DND-41 (cell line): ENCODE measurements at regions not wholly inside any gene's neighbourhood (a gene's known extent, or its start where the extent isn't known, plus 50 kb on each side); places are given as distances from the start of the nearest gene placed in this dataset.
"Not testable (repeated sequence)": the region's sequence is repeated elsewhere in the genome, so short reads cannot be mapped to it uniquely, and the experiment has no call there.

ENCODE experiments used
- ATAC-seq: fragments of 200-7000 bp; cut with Tn5 transposase; 3 replicates; pipeline ENCODE4 v1.9.1; 2021; ENCODE audit warnings: low read depth; ENCODE audit not compliant: insufficient read depth
- DNase-seq: peaks from one replicate; pipeline ENCODE4 v3.0.0-alpha.2; 2020
- H2AFZ ChIP-seq: 2 replicates; pipeline ENCODE4 v1.6.0; 2012; ENCODE audit warnings: low read depth, low read length
- H3K27ac ChIP-seq: 2 replicates; pipeline ENCODE4 v1.5.1; 2012; ENCODE audit warnings: low read length, inconsistent platforms
- H3K27me3 ChIP-seq: fragments of 200-600 bp; sonication (generic); 2 replicates; pipeline ENCODE4 v1.6.0; 2012; ENCODE audit warnings: low read length, mild to moderate bottlenecking, inconsistent platforms; ENCODE audit not compliant: insufficient read depth, poor library complexity
- H3K36me3 ChIP-seq: 2 replicates; pipeline ENCODE4 v1.5.1; 2012; ENCODE audit warnings: low read length, inconsistent platforms; ENCODE audit not compliant: insufficient read depth
- H3K4me1 ChIP-seq: 2 replicates; pipeline ENCODE4 v1.5.1; 2012; ENCODE audit warnings: mild to moderate bottlenecking, low read length; ENCODE audit not compliant: insufficient read depth
- H3K4me2 ChIP-seq: 2 replicates; pipeline ENCODE4 v1.6.0; 2012; ENCODE audit warnings: mild to moderate bottlenecking, moderate library complexity, low read length, inconsistent platforms; ENCODE audit not compliant: insufficient read depth
- H3K4me3 ChIP-seq, 2 experiments: fragments of 200-600 bp in 1 of 2; shearing (Covaris generic) in 1 of 2; 2 replicates each; pipeline ENCODE4 v1.5.1; 2012 to 2016; ENCODE audit warnings: inconsistent platforms in 2 of 2, low read length in 2 of 2, mild to moderate bottlenecking in 2 of 2, low read depth in 1 of 2, moderate library complexity in 1 of 2
- H3K79me2 ChIP-seq: 2 replicates; pipeline ENCODE4 v1.6.0; 2012; ENCODE audit warnings: low read length, inconsistent platforms; ENCODE audit not compliant: insufficient read depth
- H3K9ac ChIP-seq: 2 replicates; pipeline ENCODE4 v1.6.0; 2012; ENCODE audit warnings: low read depth, mild to moderate bottlenecking, inconsistent platforms, low read length, moderate library complexity
- H3K9me3 ChIP-seq: 2 replicates; pipeline ENCODE4 v1.5.1; 2012; ENCODE audit warnings: low read length, moderate library complexity, mild to moderate bottlenecking, inconsistent platforms; ENCODE audit not compliant: insufficient read depth, severe bottlenecking
- H4K20me1 ChIP-seq: 2 replicates; pipeline ENCODE4 v1.6.0; 2012; ENCODE audit warnings: low read length; ENCODE audit not compliant: insufficient read depth
- CTCF ChIP-seq: IDR thresholded peaks from 2 replicates; pipeline ENCODE4 v1.5.1; 2012; ENCODE audit warnings: borderline replicate concordance, low read length, moderate library complexity, mild to moderate bottlenecking; ENCODE audit not compliant: poor library complexity, severe bottlenecking; ENCODE audit errors: extremely low read depth
- EZH2 ChIP-seq: IDR thresholded peaks from 3 replicates; pipeline ENCODE4 v1.6.1; 2012; ENCODE audit warnings: borderline replicate concordance, low read depth, mild to moderate bottlenecking, moderate library complexity, low read length, inconsistent platforms; ENCODE audit not compliant: severe bottlenecking

DNA sequence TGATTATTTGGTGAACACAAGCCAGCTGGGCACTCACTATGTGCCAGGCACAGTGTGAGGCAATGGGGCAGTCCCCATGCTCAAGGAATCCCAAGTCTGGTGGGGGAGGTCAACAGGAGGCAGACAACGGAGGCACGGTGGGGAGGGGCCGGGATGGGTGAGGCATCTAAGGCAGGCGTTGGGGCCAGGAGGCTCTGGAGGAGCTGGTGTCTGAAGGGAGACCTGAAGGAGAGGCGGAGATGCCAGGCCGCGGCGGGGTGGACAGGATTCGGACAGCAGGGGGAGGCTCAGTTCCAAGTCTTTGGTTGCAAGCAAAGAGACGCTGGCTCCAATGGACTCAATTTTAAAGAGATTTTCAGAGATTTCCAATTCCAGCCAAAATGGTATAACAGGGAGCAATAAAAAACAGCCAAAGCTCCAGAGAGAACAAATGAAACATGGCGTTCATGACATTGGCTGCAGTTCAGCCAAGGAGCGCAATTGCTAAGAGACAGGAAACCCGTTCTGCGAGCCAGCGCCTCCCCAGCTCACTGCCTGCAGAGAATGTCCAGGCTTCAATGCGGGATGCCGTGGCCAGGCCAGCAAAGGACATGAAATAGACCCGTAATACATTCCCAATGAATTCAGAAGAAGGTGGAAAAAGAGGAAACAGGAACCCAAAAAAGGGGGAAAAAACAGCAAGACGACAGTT is 105.2 kb upstream of the LRPAP1 start:
- no peak overlapping the region for H3K4me3 ChIP-seq
- H3K36me3 ChIP-seq: no peaks in the 10 kb centered on the region
- no peak for ATAC-seq
- peaks cover 5% of the 10 kb centered on the region for H3K27me3 ChIP-seq
- no peaks in the 10 kb centered on the region for H3K4me1 ChIP-seq
- no peaks in the 10 kb centered on the region for H4K20me1 ChIP-seq
- no peak for DNase-seq
- H3K79me2 ChIP-seq: no peaks in the 10 kb centered on the region
- no peak overlapping the region for H2AFZ ChIP-seq
- H3K9me3 ChIP-seq: no peaks in the 10 kb centered on the region
- no peak overlapping the region for H3K27ac ChIP-seq
- H3K9ac ChIP-seq: no peak overlapping the region
- no peak overlapping the region for H3K4me2 ChIP-seq
- no peak for TF ChIP-seq EZH2
- no peak for TF ChIP-seq CTCF

DNA sequence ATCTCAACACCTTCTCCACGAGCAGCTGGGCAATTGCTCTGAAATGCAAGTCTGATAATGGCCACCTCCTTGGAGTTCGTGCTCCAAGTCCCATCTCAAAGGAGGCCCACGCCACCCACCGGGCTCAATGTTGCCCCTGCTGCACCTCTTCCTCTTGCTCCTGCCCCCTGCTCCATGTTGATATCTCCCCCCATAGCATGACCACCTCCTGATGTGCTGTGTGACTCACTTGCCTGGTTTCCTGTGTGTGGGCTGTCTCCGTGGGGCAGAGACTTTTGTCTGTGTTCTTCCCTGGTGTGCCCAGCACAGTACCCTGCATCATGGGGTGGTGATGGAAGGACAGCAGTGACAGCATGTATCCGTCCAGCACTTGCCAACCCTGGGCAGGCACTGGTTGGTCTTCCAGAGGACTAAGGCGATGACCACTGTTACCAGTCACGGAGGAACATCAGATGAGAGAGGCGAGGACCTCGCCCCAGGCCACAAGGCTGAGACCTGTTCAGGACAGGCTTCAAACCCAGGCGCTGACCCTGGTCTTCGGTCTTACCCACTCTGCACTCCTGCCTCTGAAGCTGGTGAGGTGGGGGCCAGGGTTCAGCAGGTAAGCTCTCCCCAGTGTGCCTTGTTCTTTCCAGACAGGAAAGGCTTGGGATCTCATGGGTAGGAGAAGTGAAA is 104.6 kb upstream of the LRPAP1 start:
- Histone ChIP-seq H3K9me3 (no peaks in the 10 kb centered on the region), H3K27ac (no peak overlapping the region), H3K4me1 (no peaks in the 10 kb centered on the region), H3K4me2 (no peak overlapping the region), H3K27me3 (peaks cover 5% of the 10 kb centered on the region), H3K4me3 (no peak overlapping the region), H4K20me1 (no peaks in the 10 kb centered on the region), H3K79me2 (no peaks in the 10 kb centered on the region), H3K9ac (no peak overlapping the region), H2AFZ (no peak overlapping the region), H3K36me3 (no peaks in the 10 kb centered on the region)
- TF ChIP-seq CTCF (no peak), EZH2 (no peak)
- DNase-seq (no peak), ATAC-seq (no peak)

DNA sequence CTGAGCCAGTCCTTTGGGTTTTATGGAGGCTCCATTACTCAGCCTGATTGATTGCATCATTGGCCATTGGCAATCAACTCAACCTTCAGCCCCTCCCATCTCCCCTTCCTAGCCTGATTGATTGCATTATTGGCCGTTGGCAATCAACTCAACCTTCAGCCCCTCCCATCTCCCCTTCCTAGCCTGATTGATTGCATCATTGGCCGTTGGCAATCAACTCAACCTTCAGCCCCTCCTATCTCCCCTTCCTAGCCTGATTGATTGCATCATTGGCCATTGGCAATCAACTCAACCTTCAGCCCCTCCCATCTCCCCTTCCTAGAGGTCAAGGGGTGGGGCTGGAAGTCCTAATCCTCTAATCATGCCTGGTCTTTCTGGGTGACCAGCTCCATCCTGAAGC is 103.8 kb upstream of the LRPAP1 start:
- not testable (repeated sequence) for H3K4me3 ChIP-seq, H3K4me1 ChIP-seq, ATAC-seq, H3K9ac ChIP-seq, DNase-seq, H3K79me2 ChIP-seq, H3K4me2 ChIP-seq, H3K27ac ChIP-seq, H2AFZ ChIP-seq, H4K20me1 ChIP-seq, H3K36me3 ChIP-seq, H3K9me3 ChIP-seq, H3K27me3 ChIP-seq

DNA sequence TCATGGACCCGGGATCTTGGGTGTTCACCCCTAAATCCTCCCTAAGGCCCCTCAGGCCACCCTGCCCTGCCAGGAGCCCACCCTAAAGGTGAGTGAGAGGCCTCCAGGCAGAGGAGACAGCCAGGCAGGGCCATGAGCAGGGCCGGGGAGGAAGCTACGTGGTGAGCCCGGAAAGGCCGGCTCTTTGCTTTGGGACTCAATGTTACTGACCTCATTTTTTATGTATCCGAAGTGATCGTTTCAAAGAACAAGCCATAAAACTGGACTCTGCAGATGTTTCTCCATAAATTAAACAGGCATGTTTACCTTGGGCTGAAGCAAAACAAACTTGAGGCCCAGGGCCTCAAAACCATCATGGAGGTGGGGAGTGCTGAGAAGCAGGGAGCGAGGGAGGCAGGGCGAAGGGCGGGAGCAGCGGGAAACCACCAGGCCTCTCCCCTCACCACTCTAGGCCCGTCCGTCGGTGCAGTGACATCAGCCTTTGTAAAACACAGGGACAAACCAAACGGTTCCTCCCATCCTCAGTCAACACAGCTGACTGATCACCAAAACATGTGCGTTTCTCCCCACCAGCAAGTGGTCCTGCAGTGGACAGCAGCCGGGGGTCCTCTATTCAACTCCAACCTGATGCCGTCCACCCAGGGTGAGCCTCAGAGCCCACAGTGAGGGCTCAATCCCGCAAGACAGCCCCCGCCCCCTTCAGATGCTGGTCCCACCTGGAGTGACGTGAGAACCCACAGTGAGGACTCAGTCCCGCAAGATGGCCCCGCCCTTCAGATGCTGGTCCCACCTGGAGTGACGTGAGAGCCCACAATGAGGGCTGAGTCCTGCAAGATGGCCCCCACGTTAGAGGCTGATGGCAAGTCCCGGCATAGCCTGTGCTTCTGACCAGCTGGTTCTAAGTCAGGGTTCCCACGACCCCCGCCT is 102.9 kb upstream of the LRPAP1 start:
- Histone ChIP-seq H3K4me1 (no peaks in the 10 kb centered on the region), H3K9ac (no peak overlapping the region), H3K27me3 (peaks cover 5% of the 10 kb centered on the region), H2AFZ (no peak overlapping the region), H3K36me3 (no peaks in the 10 kb centered on the region), H3K27ac (no peak overlapping the region), H3K4me3 (no peak overlapping the region), H3K9me3 (no peaks in the 10 kb centered on the region), H3K4me2 (no peak overlapping the region), H4K20me1 (no peaks in the 10 kb centered on the region), H3K79me2 (no peaks in the 10 kb centered on the region)
- ATAC-seq: no peak
- TF ChIP-seq EZH2 (no peak), CTCF (no peak)
- DNase-seq: no peak
